K562 (cell line): ENCODE measurements at regions not wholly inside any gene's neighbourhood (a gene's known extent, or its start where the extent isn't known, plus 50 kb on each side); places are given as distances from the start of the nearest gene placed in this dataset.
A peak's percentile ranks its signal among the peaks of the same experiment; 100 is the strongest.

ENCODE experiments used
- CEBPG ChIP-seq, 3 experiments: fragments of 200-800 bp in 1 of 3; sonication (Bioruptor generic) in 1 of 3; sonication (generic) in 1 of 3; formaldehyde crosslinking in 1 of 3; IDR thresholded peaks in 2 of 3; conservative IDR thresholded peaks in 1 of 3; 2 replicates each; pipeline versions ENCODE4 v1.6.1 to v1.8.0; 2016 to 2022; ENCODE audit warnings: missing compliant biosample characterization in 2 of 3, missing genetic modification characterization in 2 of 3, mild to moderate bottlenecking in 1 of 3, missing genetic modification reagents in 1 of 3
- CREM ChIP-seq: IDR thresholded peaks from 2 replicates; pipeline ENCODE4 v1.6.1; 2014; ENCODE audit warnings: antibody characterized with exemption, low read depth
- CTBP1 ChIP-seq: fragments of 450-650 bp; IDR thresholded peaks from 2 replicates; pipeline ENCODE4 v1.6.1; 2016; ENCODE audit warnings: borderline replicate concordance
- E2F6 ChIP-seq, 2 experiments: IDR thresholded peaks; 2 replicates each; pipeline ENCODE4 v1.6.1; 2011; ENCODE audit warnings: borderline replicate concordance in 1 of 2, control low read depth in 1 of 2, low read depth in 1 of 2, low read length in 1 of 2, mild to moderate bottlenecking in 1 of 2, mixed read lengths in 1 of 2, moderate library complexity in 1 of 2; ENCODE audit not compliant: insufficient read depth in 1 of 2, insufficient read length in 1 of 2, poor library complexity in 1 of 2, severe bottlenecking in 1 of 2; ENCODE audit errors: extremely low read depth in 1 of 2
- ESRRA ChIP-seq: fragments of 450-650 bp; IDR thresholded peaks from 2 replicates; pipeline ENCODE4 v1.6.1; 2014; ENCODE audit warnings: low read depth, mild to moderate bottlenecking, moderate library complexity, borderline replicate concordance
- NCOA1 ChIP-seq: fragments of 450-650 bp; IDR thresholded peaks from 2 replicates; pipeline ENCODE4 v1.6.1; 2016; ENCODE audit warnings: low read depth
- NR2C2 ChIP-seq, 2 experiments: fragments of 200-800 bp in 1 of 2; sonication (Bioruptor generic) in 1 of 2; sonication (generic) in 1 of 2; formaldehyde crosslinking in 1 of 2; IDR thresholded peaks; 2 replicates each; pipeline versions ENCODE4 v1.6.1 to v1.8.0; 2016 to 2022; ENCODE audit warnings: mild to moderate bottlenecking in 1 of 2, missing compliant biosample characterization in 1 of 2, missing genetic modification characterization in 1 of 2, missing genetic modification reagents in 1 of 2
- RAD21 ChIP-seq, 2 experiments: fragments of 250-450 bp in 1 of 2; fragments of 450-650 bp in 1 of 2; sonication (Bioruptor Pico) in 1 of 2; formaldehyde crosslinking in 1 of 2; IDR thresholded peaks in 1 of 2; conservative IDR thresholded peaks in 1 of 2; 2 replicates each; pipeline versions ENCODE4 v1.4.0 to v1.8.0; 2020 to 2022; ENCODE audit warnings: mild to moderate bottlenecking in 2 of 2, moderate library complexity in 1 of 2
- YY1 ChIP-seq, 3 experiments: IDR thresholded peaks; 2 replicates each; pipeline ENCODE4 v1.6.1; 2011; ENCODE audit warnings: low read length in 2 of 3, mild to moderate bottlenecking in 2 of 3, moderate library complexity in 2 of 3, borderline replicate concordance in 1 of 3, control low read depth in 1 of 3, low read depth in 1 of 3; ENCODE audit not compliant: insufficient read depth in 3 of 3, insufficient replicate concordance in 2 of 3, control insufficient read depth in 1 of 3, insufficient read length in 1 of 3; ENCODE audit errors: extremely low read depth in 1 of 3
- ZBTB43 ChIP-seq: sonication (generic); formaldehyde crosslinking; IDR thresholded peaks from 2 replicates; pipeline ENCODE4 v1.8.0; 2023; ENCODE audit warnings: mild to moderate bottlenecking, missing genetic modification reagents
- ZNF140 ChIP-seq: fragments of 250-450 bp; sonication (Bioruptor Pico); IDR thresholded peaks from 2 replicates; pipeline ENCODE4 v1.8.0; 2021; ENCODE audit warnings: moderate library complexity, mild to moderate bottlenecking, inconsistent platforms
- ZNF316 ChIP-seq: fragments of 450-650 bp; IDR thresholded peaks from 2 replicates; pipeline ENCODE4 v1.6.1; 2016
- ZNF561 ChIP-seq: fragments of 450-650 bp; formaldehyde crosslinking; conservative IDR thresholded peaks from 2 replicates; pipeline ENCODE4 v1.4.0; 2020; ENCODE audit warnings: mild to moderate bottlenecking, moderate library complexity
- ZNF668 ChIP-seq: fragments of 250-450 bp; sonication (Bioruptor Pico); IDR thresholded peaks from 2 replicates; pipeline ENCODE4 v1.8.0; 2022; ENCODE audit warnings: mild to moderate bottlenecking, inconsistent platforms

GRCh38 chr7:50210706-50211115, 93.8 kb upstream of the IKZF1 start (continued):
- peak; percentile 13 to 40; a peak in 1 of 4 replicates for TF ChIP-seq RAD21 (CRISPR knock-in tag; conservative IDR thresholded peaks at IDR 0.05 in 1 of 2, IDR thresholded peaks at IDR 0.05 in 1 of 2)
- no peak for TF ChIP-seq ZNF668
- TF ChIP-seq ZNF561: no peak
- TF ChIP-seq YY1 (IDR thresholded peaks at IDR 0.05; ENCODE audit: borderline replicate concordance in 1 of 3, control insufficient read depth in 1 of 3, extremely low read depth in 1 of 3, insufficient read depth in 3 of 3, insufficient read length in 1 of 3, insufficient replicate concordance in 2 of 3, low read depth in 1 of 3, low read length in 2 of 3): no peak
- no peak for TF ChIP-seq ZNF140
- TF ChIP-seq CTBP1: 0 out of 2 replicates have a peak, but pooled peaks have one; percentile 23
- TF ChIP-seq ZNF316: peak; percentile 29; the same call in 1 of the 2 replicates
- no peak for TF ChIP-seq NR2C2 (CRISPR knock-in tag; IDR thresholded peaks at IDR 0.05)
- peak; percentile 50; the same call in 1 of the 2 replicates for TF ChIP-seq NR2C2 (tag; IDR thresholded peaks at IDR 0.05)
- TF ChIP-seq NCOA1: no peak
- no peak for TF ChIP-seq ZBTB43 (CRISPR knock-in tag)
- TF ChIP-seq CEBPG (CRISPR knock-in tag; IDR thresholded peaks at IDR 0.05): 0 out of 2 replicates have a peak, but pooled peaks have one; percentile 12
- no peak for TF ChIP-seq CEBPG (tag; conservative IDR thresholded peaks at IDR 0.05 in 1 of 2, IDR thresholded peaks at IDR 0.05 in 1 of 2)
- TF ChIP-seq ESRRA: 0 out of 2 replicates have a peak, but pooled peaks have one; percentile 22
- peak; percentile 44 for TF ChIP-seq CREM
- TF ChIP-seq E2F6 (IDR thresholded peaks at IDR 0.05; ENCODE audit: borderline replicate concordance in 1 of 2, extremely low read depth in 1 of 2, insufficient read depth in 1 of 2, insufficient read length in 1 of 2, low read depth in 1 of 2, low read length in 1 of 2, poor library complexity in 1 of 2, severe bottlenecking in 1 of 2): peak in 1 of 2 experiments; percentile 72
